OCI-LY7 (cell line): ENCODE measurements at regions not wholly inside any gene's neighbourhood (a gene's known extent, or its start where the extent isn't known, plus 50 kb on each side); places are given as distances from the start of the nearest gene placed in this dataset.
"Not testable (repeated sequence)": the region's sequence is repeated elsewhere in the genome, so short reads cannot be mapped to it uniquely, and the experiment has no call there.

Experiments
- BruUV-seq: library from RNA; stranded (reverse); fragments of 400-500 nt; replicated peaks from 2 replicates; lab custom pipeline; 2021; lab: Mats Ljungman, UMichigan
- CTCF ChIA-PET: fragments of 300-600 bp; sonication (Branson Sonifier 250); formaldehyde crosslinking; loops from one replicate; lab custom pipeline; 2022; ENCODE audit warnings: antibody characterized with exemption; ENCODE audit not compliant: unreplicated experiment; lab: Charles Lee
- POLR2A ChIA-PET: fragments of 300-600 bp; sonication (Branson Sonifier 250); formaldehyde crosslinking; loops from one replicate; lab custom pipeline; 2022; ENCODE audit warnings: antibody characterized with exemption; lab: Charles Lee
- DNase-seq: peaks from one replicate; pipeline ENCODE4 v3.0.0-alpha.2; 2015; ENCODE audit warnings: low spot score
- H2AFZ ChIP-seq: fragments of 200-600 bp; sonication (generic), shearing (Covaris generic); 2 replicates; pipeline ENCODE4 v1.6.1; 2014; ENCODE audit warnings: mild to moderate bottlenecking, antibody characterized with exemption, low read length, moderate library complexity
- H3K27ac ChIP-seq: fragments of 200-600 bp; sonication (generic); 2 replicates; pipeline ENCODE4 v1.5.1; 2014; ENCODE audit warnings: mixed run types, low read depth, mild to moderate bottlenecking, moderate library complexity, low read length, inconsistent platforms; ENCODE audit not compliant: poor library complexity, severe bottlenecking
- H3K36me3 ChIP-seq: fragments of 200-600 bp; sonication (generic); 2 replicates; pipeline ENCODE4 v1.6.1; 2014; ENCODE audit warnings: mild to moderate bottlenecking, antibody characterized with exemption, low read length, moderate library complexity, mixed read lengths; ENCODE audit not compliant: insufficient read depth
- H3K4me1 ChIP-seq: fragments of 200-600 bp; sonication (generic); 2 replicates; pipeline ENCODE4 v1.5.1; 2014; ENCODE audit warnings: mild to moderate bottlenecking, low read length; ENCODE audit not compliant: insufficient read depth, poor library complexity, severe bottlenecking
- H3K4me2 ChIP-seq: fragments of 200-600 bp; sonication (generic); 2 replicates; pipeline ENCODE4 v1.6.1; 2014; ENCODE audit warnings: mild to moderate bottlenecking, low read length
- H3K4me3 ChIP-seq: fragments of 200-600 bp; sonication (generic); 2 replicates; pipeline ENCODE4 v1.5.1; 2014; ENCODE audit warnings: mild to moderate bottlenecking, low read depth, low read length; ENCODE audit not compliant: poor library complexity, severe bottlenecking
- H3K79me2 ChIP-seq: fragments of 200-600 bp; sonication (generic); 2 replicates; pipeline ENCODE4 v1.6.1; 2016; ENCODE audit warnings: low read depth, mild to moderate bottlenecking, low read length, moderate library complexity, mixed read lengths; ENCODE audit not compliant: insufficient read depth
- H3K9me2 ChIP-seq: fragments of 200-600 bp; sonication (generic); 2 replicates; pipeline ENCODE4 v1.6.1; 2016; ENCODE audit warnings: mild to moderate bottlenecking, low read length, mixed read lengths; ENCODE audit not compliant: insufficient read depth
- H3K9me3 ChIP-seq: fragments of 200-600 bp; sonication (generic); 2 replicates; pipeline ENCODE4 v1.6.1; 2014; ENCODE audit warnings: mild to moderate bottlenecking, mixed run types, low read length, mixed read lengths
- H4K20me1 ChIP-seq: fragments of 200-600 bp; sonication (generic); 2 replicates; pipeline ENCODE4 v1.6.1; 2014; ENCODE audit warnings: mild to moderate bottlenecking, antibody characterized with exemption, low read length, moderate library complexity, mixed read lengths; ENCODE audit not compliant: insufficient read depth
- CTCF ChIP-seq: fragments of 200-600 bp; sonication (generic); conservative IDR thresholded peaks from 2 replicates; pipeline ENCODE4 v1.5.1; 2014; ENCODE audit warnings: mild to moderate bottlenecking, antibody characterized with exemption, low read length, moderate library complexity, mixed read lengths
- EZH2phosphoT487 ChIP-seq: fragments of 200-600 bp; sonication (generic); IDR thresholded peaks from 2 replicates; pipeline ENCODE4 v1.6.1; 2018; ENCODE audit warnings: low read depth, borderline replicate concordance, mild to moderate bottlenecking, mixed run types, antibody characterized with exemption, low read length, moderate library complexity, mixed read lengths
- intact Hi-C: fragments of 100-400 bp; cut with micrococcal nuclease; formaldehyde crosslinking; loops from one replicate; pipeline ENCODE4 v1.10.0; 2022; ENCODE audit not compliant: unreplicated experiment

- H3K9me3 ChIP-seq: no peaks in the 10 kb centered on the region
- no peak overlapping the region for H2AFZ ChIP-seq
- BruUV-seq: no TSS peak
- H3K4me3 ChIP-seq: no peak overlapping the region
- no peak overlapping the region for H3K27ac ChIP-seq
- DNase-seq: no peak
- intact Hi-C loops: no loop called here
- ChIA-PET CTCF (no interaction called here), POLR2A (interaction anchor here (0.5 to 0.7 kb wide), 2 partner anchors 104 to 1317 kb away, joined by 3 to 6 read pairs; no protein-coding TSS in a partner anchor)
- no peaks in the 10 kb centered on the region for H3K36me3 ChIP-seq
- H3K79me2 ChIP-seq: no peaks in the 10 kb centered on the region
- H3K4me1 ChIP-seq: no peaks in the 10 kb centered on the region
- TF ChIP-seq EZH2phosphoT487 (no peak), CTCF (no peak)
- no peak overlapping the region for H3K4me2 ChIP-seq
- no peaks in the 10 kb centered on the region for H3K9me2 ChIP-seq
- no peaks in the 10 kb centered on the region for H4K20me1 ChIP-seq
These were observed 74.9 kb upstream of the EPHA3 start for GRCh38 chr3:89032346-89033013.

GRCh38 chr3:89034723-89035122 is 72.7 kb upstream of the EPHA3 start:
- H3K4me3 ChIP-seq: not testable (repeated sequence)

GRCh38 chr3:89038869-89039268 is 68.6 kb upstream of the EPHA3 start:
- Histone ChIP-seq H3K4me3 (no peak overlapping the region), H3K36me3 (no peaks in the 10 kb centered on the region), H2AFZ (no peak overlapping the region), H3K9me3 (no peaks in the 10 kb centered on the region), H3K4me1 (no peaks in the 10 kb centered on the region), H3K9me2 (no peaks in the 10 kb centered on the region), H3K4me2 (no peak overlapping the region), H4K20me1 (no peaks in the 10 kb centered on the region), H3K79me2 (no peaks in the 10 kb centered on the region), H3K27ac (no peak overlapping the region)
- intact Hi-C loops: no loop called here
- TF ChIP-seq EZH2phosphoT487: no peak
- no peak for TF ChIP-seq CTCF
- POLR2A ChIA-PET: no interaction called here
- CTCF ChIA-PET: no interaction called here
- no peak for DNase-seq
- no TSS peak for BruUV-seq

More at GRCh38 chr3:89034723-89035122, 72.7 kb upstream of the EPHA3 start:
- H2AFZ ChIP-seq, intact Hi-C loops, DNase-seq, POLR2A ChIA-PET, H3K4me1 ChIP-seq, BruUV-seq, H3K9me2 ChIP-seq, H4K20me1 ChIP-seq, H3K79me2 ChIP-seq, H3K9me3 ChIP-seq, CTCF ChIA-PET, H3K36me3 ChIP-seq, H3K27ac ChIP-seq, H3K4me2 ChIP-seq: not testable (repeated sequence)
